H1 (cell line): ENCODE measurements at regions not wholly inside any gene's neighbourhood (a gene's known extent, or its start where the extent isn't known, plus 50 kb on each side); places are given as distances from the start of the nearest gene placed in this dataset.

Source experiments
- BCL11A ChIP-seq, 2 experiments: IDR thresholded peaks; one replicate each; pipeline ENCODE4 v1.6.1; 2011; ENCODE audit warnings: low read depth in 2 of 2, low read length in 2 of 2, mild to moderate bottlenecking in 2 of 2
- CTCF ChIP-seq, 3 experiments: IDR thresholded peaks; 1 replicate in 2 of 3; 2 replicates in 1 of 3; pipeline versions ENCODE4 v1.5.1 to v1.6.1; 2011; ENCODE audit warnings: low read length in 3 of 3, mild to moderate bottlenecking in 3 of 3, inconsistent platforms in 2 of 3, low read depth in 1 of 3, moderate library complexity in 1 of 3; ENCODE audit not compliant: insufficient read depth in 1 of 3; ENCODE audit errors: control extremely low read depth in 1 of 3
- FOSL1 ChIP-seq: IDR thresholded peaks from 2 replicates; pipeline ENCODE4 v1.6.1; 2011; ENCODE audit warnings: mild to moderate bottlenecking, low read depth, low read length, moderate library complexity; ENCODE audit not compliant: insufficient read depth
- KDM5A ChIP-seq: fragments of 200-600 bp; IDR thresholded peaks from 2 replicates; pipeline ENCODE4 v1.7.1; 2012; ENCODE audit warnings: mild to moderate bottlenecking, low read length, inconsistent platforms, mixed read lengths
- NRF1 ChIP-seq: IDR thresholded peaks from 2 replicates; pipeline ENCODE4 v1.6.1; 2011; ENCODE audit warnings: mild to moderate bottlenecking, low read depth, low read length, improper control_type of control experiment
- SP1 ChIP-seq: IDR thresholded peaks from 2 replicates; pipeline ENCODE4 v1.6.1; 2011; ENCODE audit warnings: low read depth, low read length

GRCh38 chr1:188872376-188872775, 1605.3 kb downstream of the BRINP3 start:
- TF ChIP-seq KDM5A = no peak
- TF ChIP-seq NRF1 = no peak
- TF ChIP-seq FOSL1 = no peak
- no peak for TF ChIP-seq BCL11A (IDR thresholded peaks at IDR 0.05; ENCODE audit: low read depth in 2 of 2, low read length in 2 of 2)
- TF ChIP-seq CTCF (IDR thresholded peaks at IDR 0.05; ENCODE audit: control extremely low read depth in 1 of 3, insufficient read depth in 1 of 3, low read depth in 1 of 3, low read length in 3 of 3) = no peak
- no peak for TF ChIP-seq SP1
